ENCODE measurements at regions not wholly inside any gene's neighbourhood (a gene's known extent, or its start where the extent isn't known, plus 50 kb on each side); places are given as distances from the start of the nearest gene placed in this dataset.
"Not testable (repeated sequence)": the region's sequence is repeated elsewhere in the genome, so short reads cannot be mapped to it uniquely, and the experiment has no call there.

DNA sequence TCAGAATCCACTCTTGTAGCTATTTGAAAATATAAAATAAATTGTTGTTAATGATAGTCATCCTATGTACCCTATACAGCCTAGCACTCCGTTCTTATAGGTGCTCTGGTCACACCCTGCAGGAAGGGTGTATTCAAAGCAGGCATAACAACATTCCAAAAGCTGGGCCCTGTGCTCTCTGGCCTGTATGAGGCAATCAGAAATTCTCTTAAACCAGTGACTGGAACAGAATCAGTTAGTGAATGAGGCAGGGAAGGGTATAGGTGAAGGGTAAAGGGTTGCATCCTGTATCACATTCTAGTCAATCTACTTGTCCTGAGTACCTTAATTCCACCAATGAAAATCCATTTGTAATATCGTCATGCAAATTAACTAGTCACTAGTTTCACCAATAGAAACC lies 154.5 kb upstream of the ZNF217 start:
- no peak for DNase-seq (ENCODE audit: low read depth, low spot score)

DNA sequence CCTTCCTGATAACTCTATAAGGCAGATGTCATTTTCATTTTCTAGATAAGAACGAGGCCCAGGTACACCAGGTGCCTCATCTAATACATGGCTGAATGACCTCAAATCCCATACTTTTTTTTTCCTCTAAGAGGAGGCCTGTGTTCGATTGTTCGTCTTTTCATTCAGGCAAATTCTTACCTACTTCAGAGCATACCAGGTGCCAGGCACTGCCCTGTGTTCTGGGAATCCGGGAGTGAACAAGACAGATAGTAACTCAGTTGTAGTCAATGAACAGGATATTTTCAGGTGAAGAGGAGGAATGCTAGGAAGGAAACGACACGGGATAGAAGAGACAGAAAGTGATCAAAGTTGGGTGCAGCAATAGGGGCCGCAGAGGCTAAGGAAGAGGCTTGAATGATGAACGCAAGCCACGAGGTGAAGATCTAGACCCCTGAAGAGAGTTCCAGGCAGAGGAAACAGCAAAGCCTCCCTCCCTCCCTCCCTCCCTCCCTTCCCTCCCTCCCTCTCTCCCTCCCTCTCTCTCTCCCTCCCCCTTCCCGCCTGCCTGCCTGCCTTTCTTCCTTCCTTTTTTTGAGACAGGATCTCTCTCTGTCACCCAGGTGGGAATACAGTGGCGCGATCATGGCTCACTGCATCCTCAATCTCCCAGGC lies 150.1 kb upstream of the ZNF217 start:
- no peak for DNase-seq (ENCODE audit: low read depth, low spot score)

DNA sequence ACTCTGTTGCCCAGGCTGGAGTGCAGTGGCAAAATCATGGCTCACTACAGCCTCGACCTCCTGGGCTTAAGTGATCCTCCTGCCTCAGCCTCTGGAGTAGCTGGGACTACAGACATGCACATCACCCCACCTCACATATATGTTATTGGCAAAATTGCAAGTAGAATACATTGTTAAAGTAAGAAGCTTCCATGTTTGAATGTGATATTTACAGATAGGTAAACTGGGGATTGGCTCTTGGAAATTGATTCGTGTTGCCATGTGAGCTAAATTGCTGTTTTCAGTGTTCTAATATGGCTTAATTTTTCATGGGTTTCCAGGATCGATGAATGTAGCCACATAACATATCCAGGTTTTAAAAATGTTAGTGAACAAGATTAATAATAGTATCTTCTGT lies 149.0 kb upstream of the ZNF217 start:
- DNase-seq (ENCODE audit: low read depth, low spot score) = no peak

DNA sequence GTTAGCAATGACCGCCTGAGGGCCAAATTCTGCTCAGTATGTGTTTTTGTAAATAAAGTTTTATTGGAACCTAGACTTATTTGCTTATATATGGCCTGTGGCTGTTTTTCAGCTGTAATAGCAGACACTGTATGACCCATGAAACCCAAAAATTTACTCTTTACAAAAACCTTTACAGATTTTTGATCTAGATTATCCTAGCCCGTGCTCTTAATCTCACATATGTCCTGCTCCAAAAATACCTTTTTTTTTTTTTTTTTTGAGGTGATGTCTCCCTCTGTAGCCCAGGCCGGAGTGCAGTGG lies 148.0 kb upstream of the ZNF217 start:
- DNase-seq (ENCODE audit: low read depth, low spot score) = no peak

DNA sequence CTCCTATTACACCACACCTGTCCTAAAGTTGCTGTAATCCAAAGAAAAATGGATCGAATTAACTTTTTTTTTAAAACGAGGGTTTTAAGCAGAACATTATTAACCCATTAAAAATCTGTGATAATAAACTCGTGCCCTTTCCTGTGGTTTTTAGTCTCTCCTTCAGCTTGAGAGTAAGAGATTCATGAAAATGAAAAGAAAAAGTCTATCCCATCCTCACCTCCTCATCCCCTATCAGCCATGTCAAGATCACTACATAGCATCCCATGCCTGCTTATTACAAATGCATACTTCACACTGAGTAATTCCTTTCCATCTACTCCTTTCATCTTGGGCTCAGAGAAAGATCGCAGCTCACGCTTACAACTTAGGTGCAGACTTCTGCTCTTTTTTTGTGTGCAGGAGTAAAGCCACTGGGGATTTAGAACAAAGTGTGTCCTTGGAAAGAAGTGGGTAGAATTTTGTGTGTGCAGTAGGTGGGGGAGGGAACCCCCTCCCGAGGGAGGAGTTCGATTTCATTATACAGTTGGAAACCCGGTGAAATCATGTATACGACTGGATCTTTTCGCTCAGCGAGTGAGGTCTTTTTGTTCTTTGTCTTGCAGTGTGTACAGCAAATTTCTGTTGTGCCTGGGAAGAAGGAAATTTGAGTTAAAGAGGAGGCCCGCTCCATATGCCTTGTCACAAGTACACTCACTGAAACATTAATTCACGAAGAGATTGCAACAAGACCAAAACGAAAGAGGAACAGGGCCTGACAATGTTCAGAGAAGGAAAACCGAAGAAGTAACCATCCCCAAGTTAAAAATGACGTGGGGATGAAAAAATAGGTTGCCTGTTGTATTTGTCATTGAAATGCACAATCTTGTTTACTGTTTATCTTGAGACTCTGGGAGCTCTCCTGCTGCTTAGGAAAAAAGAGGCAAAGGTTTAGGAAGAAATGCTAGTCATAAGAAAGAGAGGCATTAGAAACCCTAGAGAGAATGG lies 146.5 kb upstream of the ZNF217 start:
- DNase-seq (ENCODE audit: low read depth, low spot score) = no peak

DNA sequence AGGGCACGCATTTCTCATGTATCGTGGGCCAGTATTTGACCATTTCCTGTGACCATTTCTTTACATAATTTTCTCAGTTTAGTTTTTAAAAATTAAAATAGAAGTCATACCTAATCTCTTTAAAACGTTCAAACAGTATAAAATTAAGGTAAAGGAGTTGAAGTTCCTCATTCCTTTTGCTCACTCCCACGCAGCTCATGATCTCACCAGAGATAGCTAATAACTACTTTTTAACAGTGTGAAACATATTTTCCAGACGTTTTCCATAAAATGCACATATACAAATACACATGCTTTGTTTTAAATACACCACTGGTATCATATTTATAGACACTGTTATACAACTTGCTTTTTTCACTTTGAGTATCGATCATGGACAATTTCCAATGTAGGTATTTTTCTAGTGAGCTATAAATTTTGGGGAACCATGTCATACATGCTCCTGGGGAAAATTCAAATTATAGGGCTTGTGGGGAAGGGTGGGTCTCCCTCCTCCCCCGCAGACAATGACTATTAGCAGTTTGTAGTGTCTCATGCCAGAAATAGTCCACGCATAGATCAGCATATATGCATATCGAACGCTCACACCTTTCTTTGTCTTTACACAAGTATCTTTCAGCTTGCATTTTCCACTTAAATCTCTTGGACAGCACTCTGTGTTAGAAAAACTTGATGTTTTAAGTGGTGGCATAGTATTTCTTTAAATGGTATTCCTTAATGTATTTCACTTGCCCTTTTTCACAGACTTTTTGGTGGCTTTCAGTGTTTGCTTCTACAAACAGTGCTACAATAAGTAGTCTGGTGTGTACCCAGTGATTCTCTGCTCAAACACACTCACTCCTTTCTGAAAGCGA lies 145.5 kb upstream of the ZNF217 start:
- DNase-seq (ENCODE audit: low read depth, low spot score) = no peak

DNA sequence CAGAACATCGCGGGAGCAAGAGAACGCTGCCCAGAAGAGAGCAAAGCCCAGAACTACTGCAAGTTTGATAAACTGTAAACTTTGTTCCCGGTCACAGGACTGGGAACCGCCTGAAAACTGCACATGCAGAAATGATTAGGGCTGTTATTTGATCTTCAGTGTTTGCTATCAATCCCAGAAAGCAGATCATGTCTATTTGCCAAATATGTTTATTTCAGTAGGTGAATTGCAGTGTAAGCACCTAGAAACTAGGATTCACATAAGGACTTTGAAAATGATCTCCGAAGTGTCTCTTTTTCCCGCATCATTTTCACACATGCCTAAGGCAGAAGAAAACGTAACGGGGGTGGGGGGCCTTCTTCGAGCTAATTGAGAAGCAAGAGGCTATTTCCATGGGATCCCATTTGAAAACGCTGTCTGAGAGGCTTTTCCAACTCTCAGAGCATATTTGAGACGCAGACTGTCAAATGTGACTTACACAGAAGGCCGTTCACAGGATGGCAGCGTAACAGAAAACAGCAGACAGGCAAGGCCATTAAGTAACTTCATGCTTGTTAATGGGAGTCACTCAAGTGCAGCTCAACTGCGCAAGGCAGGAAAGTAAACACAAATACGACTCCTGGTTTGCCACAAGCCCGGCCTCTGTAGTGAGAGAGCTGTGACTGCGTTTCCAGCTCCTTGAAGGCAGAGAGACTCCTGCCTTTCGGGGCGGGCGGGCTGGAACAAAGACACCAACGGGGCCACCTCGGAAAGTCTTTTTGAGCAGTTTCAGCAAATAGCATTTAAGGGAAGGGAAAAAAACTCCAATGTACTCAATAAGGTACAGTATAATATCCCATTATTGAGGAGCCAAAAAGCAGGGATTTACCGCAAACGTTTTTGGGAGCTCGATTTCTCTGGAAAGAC lies 144.7 kb upstream of the ZNF217 start:
- peak; percentile 16 for DNase-seq (ENCODE audit: low read depth, low spot score)

DNA sequence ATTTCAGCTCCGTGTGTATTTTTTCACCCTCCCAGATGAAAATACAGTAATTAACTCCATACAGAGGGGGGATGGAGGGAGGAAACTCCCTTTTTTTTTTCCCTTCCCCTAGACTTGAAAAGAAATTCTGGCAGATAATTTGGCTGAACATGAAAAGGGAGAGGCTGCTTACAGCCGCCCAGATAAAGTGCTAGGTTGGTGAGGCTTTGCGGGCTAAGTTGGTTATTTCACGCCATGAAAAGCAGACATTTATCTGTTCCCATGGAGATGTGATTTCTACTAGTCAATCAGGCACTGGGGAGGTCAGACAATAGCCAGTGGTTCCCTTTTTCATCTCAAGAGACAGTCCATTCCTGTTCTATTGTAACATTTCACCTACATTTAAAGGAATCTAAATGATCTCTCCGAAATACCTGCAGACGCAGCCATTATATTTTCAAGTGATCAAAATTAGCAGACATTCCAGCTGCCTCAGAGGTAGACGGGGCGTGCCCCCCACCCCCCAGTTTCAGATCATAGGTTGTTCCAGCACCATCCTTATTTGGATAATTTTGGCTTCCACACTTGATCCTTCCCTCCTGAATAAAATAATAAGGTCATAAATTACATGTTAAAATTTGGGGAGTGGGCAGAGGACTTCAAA lies 143.9 kb upstream of the ZNF217 start:
- no peak for DNase-seq (ENCODE audit: low read depth, low spot score)

DNA sequence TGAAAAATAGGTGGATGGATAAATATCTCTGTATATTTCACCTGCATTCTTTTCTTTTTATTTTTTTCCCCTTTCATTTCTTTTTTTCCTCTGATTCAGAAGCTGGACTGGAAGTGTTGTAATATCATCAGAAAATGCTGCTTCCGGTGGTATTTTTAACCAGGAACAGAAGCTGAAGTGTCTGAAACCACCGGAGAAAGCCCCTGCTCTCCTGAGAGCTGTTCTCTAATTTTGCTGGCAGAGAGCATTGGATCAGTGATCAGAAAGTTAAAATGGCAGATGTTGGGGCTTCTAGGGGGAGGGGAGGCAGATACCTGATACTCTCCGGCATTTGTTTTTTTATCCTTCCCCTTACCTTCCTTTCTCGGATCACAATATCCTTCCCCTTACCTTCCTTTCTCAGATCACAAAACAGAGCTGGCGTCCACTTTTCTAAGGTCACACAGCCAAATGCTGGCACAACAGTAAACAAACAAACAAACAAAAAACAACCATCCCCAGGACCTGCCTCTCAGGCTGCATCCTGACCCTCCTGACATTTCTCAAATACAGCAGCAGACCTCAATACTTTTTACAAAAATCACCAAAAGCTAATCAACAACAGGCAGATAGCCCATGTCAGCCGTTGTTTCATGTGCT lies 143.2 kb upstream of the ZNF217 start:
- DNase-seq (ENCODE audit: low read depth, low spot score) = no peak

DNA sequence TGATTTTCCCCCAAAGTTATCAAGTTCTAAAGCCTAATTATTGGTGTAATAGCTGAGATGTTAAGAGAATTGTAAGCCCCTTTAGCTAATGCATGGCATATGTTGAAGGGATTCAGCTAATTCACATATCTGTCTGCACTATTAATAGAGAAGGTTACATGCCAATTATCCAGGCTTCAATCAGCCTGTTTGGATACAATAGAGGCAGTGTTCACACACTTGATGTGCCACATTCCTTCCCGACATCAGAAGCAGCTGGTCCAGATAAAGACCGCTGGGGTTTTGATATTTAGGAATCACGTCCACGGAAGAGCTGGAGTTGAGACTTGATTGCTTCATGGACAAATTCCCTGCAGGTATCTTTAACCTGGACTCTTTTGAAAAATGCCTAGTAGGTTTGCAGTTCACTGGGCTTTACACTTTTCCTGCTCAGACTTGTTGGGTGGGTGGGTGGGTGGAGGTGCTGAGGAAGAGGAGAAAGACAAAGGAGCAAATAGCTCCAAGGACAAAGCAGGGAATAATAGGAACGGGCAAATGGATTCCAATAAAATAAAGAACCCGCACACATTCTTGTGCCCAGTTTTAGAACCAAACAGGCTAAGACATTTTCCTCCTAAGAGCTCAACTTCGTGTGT lies 142.6 kb upstream of the ZNF217 start:
- DNase-seq (ENCODE audit: low read depth, low spot score) = no peak

DNA sequence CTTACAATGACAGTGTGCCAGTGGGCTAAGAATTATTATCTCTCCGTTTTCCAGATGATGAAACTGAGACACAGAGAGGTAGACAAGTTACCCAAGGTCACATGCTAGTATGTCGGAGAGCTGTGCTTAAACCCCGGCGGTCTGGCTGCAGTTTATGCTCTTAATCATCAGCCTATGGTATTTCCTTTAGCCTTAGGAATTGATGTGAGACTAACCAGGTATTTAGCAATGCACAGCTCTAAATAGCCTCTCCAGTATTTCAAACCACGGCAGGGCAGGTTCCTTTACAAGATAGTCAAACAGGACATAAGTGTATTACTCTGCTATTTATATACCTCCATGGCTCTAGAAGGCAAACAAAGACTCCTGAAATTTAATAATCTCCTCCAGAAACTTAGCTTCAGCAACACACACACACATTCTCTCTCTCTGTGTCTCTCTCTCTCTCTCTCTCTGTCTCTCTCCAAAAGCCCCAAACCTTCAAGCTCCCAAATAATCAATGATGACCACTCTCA lies 142.0 kb upstream of the ZNF217 start:
- no peak for DNase-seq (ENCODE audit: low read depth, low spot score)

DNA sequence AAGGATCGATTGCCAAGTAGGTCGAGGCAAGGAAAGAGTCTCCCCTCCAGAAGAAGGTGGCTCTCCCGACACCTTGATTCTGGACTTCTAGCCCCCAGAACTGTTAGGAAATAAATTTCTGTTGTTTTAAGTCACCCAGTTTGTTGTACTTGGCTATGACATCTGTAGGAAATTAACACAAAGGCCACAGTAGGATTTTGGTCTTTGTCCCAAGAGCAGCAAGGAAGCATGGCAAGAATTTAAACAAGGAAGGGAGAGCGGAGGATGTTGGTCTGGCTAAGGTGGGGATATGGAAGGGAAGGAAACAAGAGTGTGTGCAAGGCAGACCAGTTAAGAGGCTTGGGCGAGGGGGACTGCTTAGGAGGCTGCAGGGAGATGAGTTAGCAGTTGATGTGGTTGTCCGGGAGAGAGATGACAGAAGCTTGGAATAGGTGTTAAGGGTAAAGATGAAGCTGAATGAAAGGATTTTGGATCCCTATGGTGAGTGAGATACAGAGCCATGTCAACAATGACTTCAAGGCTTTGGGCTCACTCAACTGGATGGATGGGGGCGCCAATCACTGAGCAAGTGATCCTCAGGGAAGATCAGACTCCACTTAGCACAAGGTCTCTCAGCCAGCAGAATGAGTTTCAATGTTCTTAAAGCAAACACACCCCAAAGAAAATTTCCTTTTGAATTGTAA lies 140.5 kb upstream of the ZNF217 start:
- no peak for DNase-seq (ENCODE audit: low read depth, low spot score)

DNA sequence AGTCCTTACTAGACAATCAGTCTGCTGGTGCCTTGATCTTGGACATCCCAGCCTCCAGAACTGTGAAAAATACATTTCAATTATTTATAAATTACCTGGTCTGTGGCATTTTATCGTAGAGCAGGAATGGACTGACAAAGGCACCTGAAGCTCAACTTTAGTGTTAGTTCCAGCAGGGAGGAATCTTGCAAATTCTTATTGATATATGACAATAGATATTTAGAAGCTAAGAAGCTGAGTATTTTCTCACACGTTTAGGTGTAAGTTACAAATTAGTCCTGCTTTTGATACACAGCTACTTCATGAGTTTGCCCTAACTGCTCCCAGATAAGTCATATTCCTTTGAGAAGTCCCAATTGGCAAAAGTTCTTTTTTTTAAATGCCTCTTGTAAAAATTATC lies 138.0 kb upstream of the ZNF217 start:
- DNase-seq (ENCODE audit: low read depth, low spot score) = no peak

DNA sequence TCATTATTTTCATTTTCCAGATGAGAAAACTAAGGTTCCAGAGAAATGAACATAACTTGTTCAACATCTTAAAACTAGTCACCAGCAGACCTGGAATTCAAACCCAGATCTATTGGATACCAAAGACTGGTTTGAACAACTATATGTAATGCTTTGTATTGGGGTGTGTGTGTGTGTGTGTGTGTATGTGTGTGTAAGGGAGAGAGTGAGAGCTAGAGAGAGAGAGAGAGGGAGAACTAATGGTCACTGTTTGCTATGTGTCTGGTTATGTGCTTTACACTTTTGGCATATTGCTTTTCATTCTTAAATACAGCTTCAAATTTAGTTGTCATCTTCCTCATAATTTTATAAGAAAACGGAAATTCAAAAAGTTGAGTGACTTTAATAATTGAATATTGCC lies 134.7 kb upstream of the ZNF217 start:
- no peak for DNase-seq (ENCODE audit: low read depth, low spot score)

DNA sequence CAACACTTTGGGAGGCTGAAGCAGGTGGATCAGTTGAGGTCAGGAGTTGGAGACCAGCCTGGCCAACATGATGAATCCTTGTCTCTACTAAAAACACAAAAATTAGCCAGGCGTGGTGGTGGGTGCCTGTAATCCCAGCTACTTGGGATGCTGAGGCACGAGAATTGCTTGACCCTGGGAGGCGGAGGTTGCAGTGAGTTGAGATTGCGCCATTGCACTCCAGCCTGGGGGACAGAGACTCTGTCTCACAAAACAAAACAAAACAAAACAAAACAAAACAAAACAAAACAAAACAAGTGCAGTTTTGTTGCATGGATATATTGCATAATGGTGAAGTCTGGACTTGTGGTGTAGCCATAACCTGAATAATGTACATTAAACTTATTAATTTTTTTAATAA lies 133.6 kb upstream of the ZNF217 start:
- not testable (repeated sequence) for DNase-seq (ENCODE audit: low read depth, low spot score)

DNA sequence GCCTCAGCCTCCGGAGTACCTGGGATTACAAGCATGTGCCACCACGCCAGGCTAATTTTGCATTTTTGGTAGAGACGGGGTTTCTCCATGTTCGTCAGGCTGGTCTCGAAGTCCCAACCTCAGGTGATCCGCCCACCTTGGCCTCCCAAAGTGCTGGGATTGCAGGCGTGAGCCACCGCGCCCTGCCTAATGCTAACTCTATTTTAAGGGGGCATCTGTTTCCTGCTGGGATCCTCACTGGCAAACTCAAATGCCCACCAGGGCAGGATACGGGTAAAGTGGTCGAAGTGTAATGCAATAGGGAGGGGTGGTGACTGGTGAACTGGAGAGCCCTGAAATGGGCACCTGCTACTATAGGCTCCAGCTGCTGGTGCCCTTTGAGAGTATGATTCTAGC lies 131.9 kb upstream of the ZNF217 start:
- no peak for DNase-seq (ENCODE audit: low read depth, low spot score)

DNA sequence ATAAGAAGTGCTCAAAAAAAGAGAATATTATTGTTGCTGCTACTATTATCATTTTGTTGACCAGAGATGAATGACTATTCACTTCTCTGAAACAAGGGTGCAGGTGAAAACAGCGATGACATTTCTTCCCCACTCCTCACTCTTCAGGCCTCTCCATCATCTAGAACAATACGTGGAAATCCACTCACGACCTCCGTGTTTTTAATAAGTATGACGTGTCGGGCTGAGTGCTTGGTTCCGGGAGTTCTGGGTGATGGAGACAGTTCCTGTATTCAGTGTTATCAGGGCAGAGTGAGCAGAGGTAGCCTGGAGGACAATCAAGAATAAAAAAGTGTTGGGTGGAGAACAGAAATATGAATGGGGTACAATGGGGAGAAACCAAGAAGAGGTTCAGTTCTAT lies 130.0 kb upstream of the ZNF217 start:
- no peak for DNase-seq (ENCODE audit: low read depth, low spot score)

DNA sequence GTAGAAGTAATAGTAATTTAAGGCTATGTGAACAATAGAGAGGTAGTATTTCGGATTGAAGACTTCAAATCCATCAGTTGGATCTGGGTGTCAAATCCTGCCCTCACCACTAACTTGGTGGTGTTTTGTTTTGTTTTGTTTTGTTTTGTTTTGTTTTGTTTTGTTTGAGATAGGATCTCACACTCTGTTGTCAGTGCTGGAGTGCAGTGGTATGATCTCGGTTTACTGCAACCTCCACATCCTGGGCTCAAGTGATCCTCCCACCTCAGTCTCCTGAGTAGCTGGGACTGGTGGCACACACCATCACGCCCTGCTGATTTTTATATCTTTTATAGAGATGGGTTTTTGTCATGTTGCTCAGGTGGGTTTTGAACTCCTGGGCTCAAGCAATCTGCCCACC lies 129.4 kb upstream of the ZNF217 start:
- DNase-seq (ENCODE audit: low read depth, low spot score) = no peak

DNA sequence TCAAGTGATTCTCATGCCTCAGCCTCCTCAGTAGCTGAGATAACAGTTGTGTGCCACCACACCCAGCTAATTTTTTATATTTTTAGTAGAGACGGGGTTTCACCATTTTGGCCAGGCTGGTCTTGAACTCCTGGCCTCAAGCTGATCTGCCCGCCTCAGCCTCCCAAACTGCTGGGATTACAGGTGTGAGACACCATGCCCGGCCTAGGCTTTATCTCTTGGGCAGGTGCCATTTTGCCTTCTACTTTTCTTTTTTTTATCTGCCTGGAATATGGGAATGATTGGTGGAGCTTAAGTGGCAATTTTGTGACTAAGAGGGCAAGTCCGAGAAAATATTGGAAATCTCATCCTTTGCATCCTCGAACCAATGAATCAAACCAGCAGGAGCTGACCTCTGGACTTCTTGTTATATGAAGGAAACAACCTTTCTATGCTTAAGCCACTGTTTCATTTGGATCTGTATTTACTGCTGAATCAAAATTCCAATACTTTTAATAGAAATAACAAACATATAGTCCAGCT lies 128.9 kb upstream of the ZNF217 start:
- no peak for DNase-seq (ENCODE audit: low read depth, low spot score)

Data from brain pericyte (primary cell).